ENCODE measurements at regions not wholly inside any gene's neighbourhood (a gene's known extent, or its start where the extent isn't known, plus 50 kb on each side); places are given as distances from the start of the nearest gene placed in this dataset.

DNA sequence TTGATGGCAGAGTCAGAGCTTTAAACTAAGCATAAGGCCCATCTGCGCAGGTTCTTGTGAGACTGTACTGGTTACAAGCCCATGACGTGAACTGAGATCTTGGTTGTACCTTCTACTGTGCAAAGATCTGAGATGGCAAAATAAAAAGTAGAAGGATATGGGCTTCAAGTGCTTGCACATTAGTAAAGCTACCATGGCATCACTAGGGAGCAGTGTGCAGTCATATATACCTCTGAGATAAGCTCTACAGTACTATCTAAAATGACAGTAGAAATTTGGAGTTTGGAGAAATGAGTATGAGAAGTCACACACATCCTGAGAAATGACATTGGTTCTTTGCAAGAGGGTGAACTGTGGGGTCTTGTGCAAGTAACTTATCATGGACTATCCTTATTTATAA is 408.2 kb upstream of the PRR16 start:
- Mint-ChIP-seq H3K27me3 (ENCODE audit: low read depth) (no peaks in the 10 kb centered on the region), H3K9me3 (peaks cover 0 to under 1% of the 10 kb centered on the region in 2 donors), H3K4me1 (ENCODE audit: low read depth) (no peaks in the 10 kb centered on the region), H3K27ac (no peak overlapping the region), H3K36me3 (ENCODE audit: insufficient read depth in 2 of 2) (no peaks in the 10 kb centered on the region), H3K4me3 (no peak overlapping the region)
- ATAC-seq (replicated peaks in 1 of 2) (peak in 1 of 2 donors; percentile 15), DNase-seq (no peak)

DNA sequence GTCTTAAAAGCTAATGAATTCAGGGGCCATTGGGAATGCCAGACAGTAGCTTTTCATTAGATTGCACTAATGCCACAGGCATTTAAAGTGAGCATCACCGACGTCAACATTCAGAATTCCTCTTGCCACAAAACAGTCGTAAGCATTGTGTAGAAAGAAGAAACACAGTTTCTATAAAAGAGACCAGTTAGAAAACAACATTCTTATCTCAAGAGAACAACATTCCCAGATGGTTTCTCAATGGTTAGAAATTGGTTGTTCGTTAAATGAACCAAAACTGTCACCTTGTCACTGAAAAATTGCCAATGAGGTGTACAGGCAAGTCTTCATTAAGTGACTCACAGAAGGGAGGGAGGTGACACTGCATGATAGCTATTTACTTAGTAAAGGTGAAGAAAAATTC is 401.6 kb upstream of the PRR16 start:
- Mint-ChIP-seq H3K27me3 (ENCODE audit: low read depth) (no peaks in the 10 kb centered on the region), H3K36me3 (ENCODE audit: insufficient read depth in 2 of 2) (peaks cover 0 to 1% of the 10 kb centered on the region in 2 donors), H3K4me3 (no peak overlapping the region), H3K4me1 (ENCODE audit: low read depth) (no peaks in the 10 kb centered on the region), H3K27ac (no peak overlapping the region), H3K9me3 (peaks cover 0 to 4% of the 10 kb centered on the region in 2 donors)
- ATAC-seq (replicated peaks in 1 of 2) (no peak), DNase-seq (no peak)

GRCh38 chr5:120072068-120072761 is 391.9 kb upstream of the PRR16 start:
- Mint-ChIP-seq H3K9me3 (peaks cover 0 to 6% of the 10 kb centered on the region in 2 donors), H3K27me3 (ENCODE audit: low read depth) (no peaks in the 10 kb centered on the region), H3K36me3 (ENCODE audit: insufficient read depth in 2 of 2) (no peaks in the 10 kb centered on the region), H3K4me1 (ENCODE audit: low read depth) (no peaks in the 10 kb centered on the region), H3K27ac (no peak overlapping the region), H3K4me3 (no peak overlapping the region)
- ATAC-seq (replicated peaks in 1 of 2) (no peak), DNase-seq (no peak)

- Mint-ChIP-seq H3K4me1 (ENCODE audit: low read depth) (no peaks in the 10 kb centered on the region), H3K4me3 (no peak overlapping the region), H3K36me3 (ENCODE audit: insufficient read depth in 2 of 2) (no peaks in the 10 kb centered on the region), H3K27me3 (ENCODE audit: low read depth) (no peaks in the 10 kb centered on the region), H3K27ac (no peak overlapping the region), H3K9me3 (peaks cover 2 to 8% of the 10 kb centered on the region in 2 donors)
- DNase-seq (no peak), ATAC-seq (replicated peaks in 1 of 2) (no peak)
Observed at GRCh38 chr5:120073722-120074121, 390.4 kb upstream of the PRR16 start.

DNA sequence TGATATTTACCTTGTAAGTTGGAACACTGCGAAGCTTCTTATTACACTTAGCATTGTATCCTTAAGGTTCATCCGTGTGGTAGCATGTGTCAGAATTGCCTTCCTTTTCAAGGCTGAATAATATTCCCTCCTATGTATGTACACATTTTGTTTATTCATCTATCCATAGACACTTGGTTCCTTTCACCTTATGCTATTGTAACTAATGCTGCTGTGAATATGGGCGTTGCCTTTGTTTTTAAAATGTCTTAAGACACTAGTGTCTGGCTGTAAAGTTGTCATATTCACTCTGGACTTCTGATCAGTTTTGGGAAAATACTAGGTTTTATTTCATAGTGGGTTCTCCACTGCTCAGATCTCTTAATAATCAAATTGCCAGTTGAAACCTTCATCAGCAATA is 383.3 kb upstream of the PRR16 start:
- Mint-ChIP-seq H3K36me3 (ENCODE audit: insufficient read depth in 2 of 2) (no peaks in the 10 kb centered on the region), H3K4me1 (ENCODE audit: low read depth) (no peaks in the 10 kb centered on the region), H3K4me3 (no peak overlapping the region), H3K9me3 (peaks cover 2 to 5% of the 10 kb centered on the region in 2 donors), H3K27ac (no peak overlapping the region), H3K27me3 (ENCODE audit: low read depth) (no peaks in the 10 kb centered on the region)
- DNase-seq: no peak
- no peak for ATAC-seq (replicated peaks in 1 of 2)

GRCh38 chr5:120082316-120083068 is 381.6 kb upstream of the PRR16 start:
- H3K27ac Mint-ChIP-seq: no peak overlapping the region
- peaks cover 2% of the 10 kb centered on the region in 2 donors for H3K9me3 Mint-ChIP-seq
- H3K4me3 Mint-ChIP-seq: no peak overlapping the region
- H3K4me1 Mint-ChIP-seq (ENCODE audit: low read depth): no peaks in the 10 kb centered on the region
- DNase-seq (no peak), ATAC-seq (replicated peaks in 1 of 2) (no peak)
- H3K27me3 Mint-ChIP-seq (ENCODE audit: low read depth): no peaks in the 10 kb centered on the region
- H3K36me3 Mint-ChIP-seq (ENCODE audit: insufficient read depth in 2 of 2): no peaks in the 10 kb centered on the region

- H3K4me1 Mint-ChIP-seq (ENCODE audit: low read depth): peaks cover 10% of the 10 kb centered on the region
- DNase-seq (no peak), ATAC-seq (replicated peaks in 1 of 2) (no peak)
- no peaks in the 10 kb centered on the region for H3K9me3 Mint-ChIP-seq
- H3K36me3 Mint-ChIP-seq (ENCODE audit: insufficient read depth in 2 of 2): no peaks in the 10 kb centered on the region
- no peak overlapping the region for H3K27ac Mint-ChIP-seq
- no peaks in the 10 kb centered on the region for H3K27me3 Mint-ChIP-seq (ENCODE audit: low read depth)
- H3K4me3 Mint-ChIP-seq: no peak overlapping the region
Observed at GRCh38 chr5:120083851-120084542, 380.1 kb upstream of the PRR16 start.

DNA sequence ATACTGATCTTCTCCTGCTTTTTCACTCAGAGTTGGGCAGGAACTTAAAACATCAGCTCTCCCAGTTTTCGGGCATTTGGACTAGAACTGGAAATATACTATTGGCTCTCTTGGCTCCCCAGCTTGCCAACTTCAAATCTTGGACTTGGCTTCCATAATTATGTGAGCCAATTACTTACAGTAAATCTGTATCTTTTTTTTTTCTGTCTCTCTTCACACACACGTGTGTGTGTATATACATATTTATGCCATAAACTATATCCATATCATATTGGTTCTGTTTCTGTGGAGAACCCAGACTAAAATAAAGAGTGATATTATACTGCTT is 379.6 kb upstream of the PRR16 start:
- H3K36me3 Mint-ChIP-seq (ENCODE audit: insufficient read depth in 2 of 2): no peaks in the 10 kb centered on the region
- DNase-seq (no peak), ATAC-seq (replicated peaks in 1 of 2) (no peak)
- no peak overlapping the region for H3K27ac Mint-ChIP-seq
- no peak overlapping the region for H3K4me3 Mint-ChIP-seq
- H3K9me3 Mint-ChIP-seq: no peaks in the 10 kb centered on the region
- H3K4me1 Mint-ChIP-seq (ENCODE audit: low read depth): peaks cover 11% of the 10 kb centered on the region
- no peaks in the 10 kb centered on the region for H3K27me3 Mint-ChIP-seq (ENCODE audit: low read depth)

DNA sequence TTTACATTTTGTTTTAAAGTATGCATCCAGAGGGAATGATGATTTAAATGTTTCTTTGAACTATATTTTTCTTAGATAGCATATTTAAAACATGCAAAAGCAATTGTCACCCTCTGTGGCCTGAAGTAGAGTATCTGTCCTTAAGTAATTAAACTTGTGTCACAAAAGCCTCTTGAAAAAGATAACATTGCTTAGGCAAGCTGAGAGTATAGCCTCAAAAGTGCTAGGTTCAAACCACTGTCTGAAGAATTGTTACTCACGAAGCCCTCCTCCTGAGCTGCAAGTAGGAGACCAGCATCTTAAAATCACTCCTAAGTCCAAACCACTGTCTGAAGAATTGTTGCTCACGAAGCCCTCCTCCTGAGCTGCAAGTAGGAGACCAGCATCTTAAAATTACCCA is 378.0 kb upstream of the PRR16 start:
- H3K27me3 Mint-ChIP-seq (ENCODE audit: low read depth): no peaks in the 10 kb centered on the region
- H3K36me3 Mint-ChIP-seq (ENCODE audit: insufficient read depth in 2 of 2): no peaks in the 10 kb centered on the region
- H3K9me3 Mint-ChIP-seq: peaks cover 1 to 2% of the 10 kb centered on the region in 2 donors
- H3K4me3 Mint-ChIP-seq: no peak overlapping the region
- ATAC-seq (replicated peaks in 1 of 2) (no peak), DNase-seq (no peak)
- peaks cover 11% of the 10 kb centered on the region for H3K4me1 Mint-ChIP-seq (ENCODE audit: low read depth)
- H3K27ac Mint-ChIP-seq: no peak overlapping the region

GRCh38 chr5:120088412-120088811 is 375.7 kb upstream of the PRR16 start:
- no peak overlapping the region for H3K4me3 Mint-ChIP-seq
- DNase-seq (no peak), ATAC-seq (replicated peaks in 1 of 2) (no peak)
- H3K27me3 Mint-ChIP-seq (ENCODE audit: low read depth): no peaks in the 10 kb centered on the region
- peaks cover 1 to 2% of the 10 kb centered on the region in 2 donors for H3K9me3 Mint-ChIP-seq
- peaks cover 11% of the 10 kb centered on the region for H3K4me1 Mint-ChIP-seq (ENCODE audit: low read depth)
- H3K27ac Mint-ChIP-seq: no peak overlapping the region
- H3K36me3 Mint-ChIP-seq (ENCODE audit: insufficient read depth in 2 of 2): no peaks in the 10 kb centered on the region

DNA sequence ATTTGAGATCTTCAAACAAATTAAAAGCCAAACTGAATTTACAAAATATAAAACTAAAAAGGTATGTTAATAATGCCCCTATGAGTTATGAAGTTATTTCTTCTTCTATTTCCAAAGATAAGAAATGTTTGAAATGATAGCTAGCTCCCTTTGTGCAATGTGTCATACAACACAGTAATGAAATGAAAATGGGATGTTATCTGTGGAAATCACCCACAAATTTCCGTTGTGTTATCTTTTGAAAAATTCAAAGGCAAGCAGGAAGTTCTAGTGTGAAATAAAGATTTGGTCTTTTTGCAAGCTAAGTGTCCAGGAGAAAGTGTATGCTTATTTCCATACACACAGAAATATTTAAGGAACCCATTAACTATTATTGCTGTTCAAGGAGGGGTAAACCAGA is 375.3 kb upstream of the PRR16 start:
- Mint-ChIP-seq H3K4me3 (no peak overlapping the region), H3K27ac (no peak overlapping the region), H3K9me3 (peaks cover 1 to 2% of the 10 kb centered on the region in 2 donors), H3K27me3 (ENCODE audit: low read depth) (no peaks in the 10 kb centered on the region), H3K36me3 (ENCODE audit: insufficient read depth in 2 of 2) (no peaks in the 10 kb centered on the region), H3K4me1 (ENCODE audit: low read depth) (peaks cover 11% of the 10 kb centered on the region)
- ATAC-seq (replicated peaks in 1 of 2): no peak
- no peak for DNase-seq

GRCh38 chr5:120091376-120091948 is 372.6 kb upstream of the PRR16 start:
- ATAC-seq (replicated peaks in 1 of 2) (no peak), DNase-seq (no peak)
- H3K4me1 Mint-ChIP-seq (ENCODE audit: low read depth): peaks cover 11% of the 10 kb centered on the region
- H3K36me3 Mint-ChIP-seq (ENCODE audit: insufficient read depth in 2 of 2): no peaks in the 10 kb centered on the region
- peaks cover 1 to 2% of the 10 kb centered on the region in 2 donors for H3K9me3 Mint-ChIP-seq
- H3K27me3 Mint-ChIP-seq (ENCODE audit: low read depth): no peaks in the 10 kb centered on the region
- no peak overlapping the region for H3K27ac Mint-ChIP-seq
- H3K4me3 Mint-ChIP-seq: no peak overlapping the region

- Mint-ChIP-seq H3K27me3 (ENCODE audit: low read depth) (no peaks in the 10 kb centered on the region), H3K4me1 (ENCODE audit: low read depth) (peaks cover 11% of the 10 kb centered on the region), H3K4me3 (no peak overlapping the region), H3K27ac (no peak overlapping the region), H3K36me3 (ENCODE audit: insufficient read depth in 2 of 2) (no peaks in the 10 kb centered on the region), H3K9me3 (peaks cover 1 to 2% of the 10 kb centered on the region in 2 donors)
- ATAC-seq (replicated peaks in 1 of 2) (no peak), DNase-seq (no peak)
Observed at GRCh38 chr5:120092649-120093048, 371.5 kb upstream of the PRR16 start.
